H1 (cell line): ENCODE measurements at regions not wholly inside any gene's neighbourhood (a gene's known extent, or its start where the extent isn't known, plus 50 kb on each side); places are given as distances from the start of the nearest gene placed in this dataset.

Source experiments
- CTCF ChIA-PET: fragments of 300-600 bp; sonication (Branson Sonifier 250); formaldehyde crosslinking; loops from one replicate; lab custom pipeline; 2021; ENCODE audit not compliant: partially characterized antibody; lab: Charles Lee
- POLR2A ChIA-PET: fragments of 300-600 bp; sonication (Branson Sonifier 250); formaldehyde crosslinking; loops from one replicate; lab custom pipeline; 2021; ENCODE audit warnings: inconsistent platforms; ENCODE audit not compliant: partially characterized antibody; lab: Charles Lee
- DNase-seq, 2 experiments: peaks; one replicate each; pipeline versions ENCODE4 v3.0.0 to v3.0.0-alpha.2; 2010 to 2022; ENCODE audit warnings: low spot score in 2 of 2, low read depth in 1 of 2, mixed read lengths in 1 of 2
- FAIRE-seq: peaks from 2 replicates; lab custom pipeline; 2011; peaks lifted over from hg19 to GRCh38; lab: Jason Lieb, UNC
- H2AFZ ChIP-seq: 2 replicates; pipeline ENCODE4 v1.8.1; 2012; ENCODE audit warnings: low read length, inconsistent platforms
- H2AK5ac ChIP-seq: 2 replicates; pipeline ENCODE4 v1.6.1; 2013; ENCODE audit warnings: low read depth, low read length
- H2BK120ac ChIP-seq: replicated peaks from 2 replicates; pipeline ENCODE3; 2013; ENCODE audit warnings: low read depth, low read length, inconsistent platforms
- H2BK12ac ChIP-seq: 2 replicates; pipeline ENCODE4 v1.6.1; 2013; ENCODE audit warnings: low read depth, low read length
- H2BK15ac ChIP-seq: 2 replicates; pipeline ENCODE4 v1.6.1; 2013; ENCODE audit warnings: low read length
- H2BK20ac ChIP-seq: 2 replicates; pipeline ENCODE4 v1.6.1; 2013; ENCODE audit warnings: low read length
- H2BK5ac ChIP-seq: 2 replicates; pipeline ENCODE4 v1.6.1; 2013; ENCODE audit warnings: low read depth, low read length
- H3K14ac ChIP-seq: 2 replicates; pipeline ENCODE4 v1.6.1; 2013; ENCODE audit warnings: inconsistent platforms; ENCODE audit not compliant: insufficient read length
- H3K18ac ChIP-seq: 2 replicates; pipeline ENCODE4 v1.6.1; 2013; ENCODE audit warnings: low read length; ENCODE audit errors: extremely low read depth
- H3K23ac ChIP-seq: 2 replicates; pipeline ENCODE4 v1.6.1; 2013; ENCODE audit warnings: inconsistent platforms; ENCODE audit not compliant: insufficient read length
- H3K23me2 ChIP-seq: 2 replicates; pipeline ENCODE4 v1.6.1; 2013; ENCODE audit warnings: low read depth, low read length
- H3K27ac ChIP-seq: 2 replicates; pipeline ENCODE4 v1.6.1; 2011; ENCODE audit warnings: low read depth, low read length, inconsistent platforms
- H3K27me3 ChIP-seq, 4 experiments: replicated peaks in 1 of 4; 1 replicate in 1 of 4; 2 replicates in 3 of 4; pipeline versions ENCODE4 v1.6.1 to v1.8.1; 2011 to 2013; ENCODE audit warnings: low read length in 3 of 4, mild to moderate bottlenecking in 3 of 4, inconsistent platforms in 2 of 4, mixed read lengths in 2 of 4, moderate library complexity in 1 of 4; ENCODE audit not compliant: control insufficient read depth in 3 of 4, insufficient read depth in 3 of 4; ENCODE audit errors: extremely low read depth in 1 of 4
- H3K36me3 ChIP-seq, 4 experiments: 2 replicates each; pipeline versions ENCODE4 v1.6.1 to v1.8.1; 2011 to 2013; ENCODE audit warnings: mild to moderate bottlenecking in 4 of 4, low read length in 3 of 4, moderate library complexity in 2 of 4, control low read depth in 1 of 4, inconsistent platforms in 1 of 4; ENCODE audit not compliant: insufficient read depth in 4 of 4, control insufficient read depth in 2 of 4
- H3K4ac ChIP-seq: replicated peaks from 2 replicates; pipeline ENCODE3; 2013; ENCODE audit warnings: low read length, low read depth, mixed read lengths, inconsistent platforms; ENCODE audit not compliant: insufficient read length
- H3K4me1 ChIP-seq, 4 experiments: replicated peaks in 1 of 4; 1 replicate in 1 of 4; 2 replicates in 3 of 4; pipeline versions ENCODE4 v1.6.1 to v1.8.1; 2011 to 2013; ENCODE audit warnings: low read length in 3 of 4, inconsistent platforms in 2 of 4, mixed read lengths in 1 of 4; ENCODE audit not compliant: insufficient read depth in 4 of 4, control insufficient read depth in 3 of 4
- H3K4me2 ChIP-seq, 2 experiments: 2 replicates each; pipeline versions ENCODE4 v1.6.1 to v1.8.1; 2011 to 2013; ENCODE audit warnings: low read depth in 2 of 2, low read length in 2 of 2, control low read depth in 1 of 2, inconsistent platforms in 1 of 2, mild to moderate bottlenecking in 1 of 2; ENCODE audit not compliant: insufficient read depth in 1 of 2
- H3K4me3 ChIP-seq, 4 experiments: fragments of 200-600, 300-600 bp in 1 of 4; sonication (generic), shearing (Covaris generic), sonication (Bioruptor Twin) in 1 of 4; 2 replicates each; pipeline versions ENCODE4 v1.5.1 to v1.8.1; 2011 to 2016; ENCODE audit warnings: low read length in 4 of 4, low read depth in 3 of 4, control low read depth in 2 of 4, inconsistent platforms in 2 of 4, mild to moderate bottlenecking in 2 of 4, mixed read lengths in 1 of 4, moderate library complexity in 1 of 4; ENCODE audit not compliant: insufficient read depth in 2 of 4; ENCODE audit errors: extremely low read depth in 1 of 4
- H3K56ac ChIP-seq: replicated peaks from 2 replicates; pipeline ENCODE3; 2013; ENCODE audit warnings: low read depth, mild to moderate bottlenecking, mixed read lengths, low read length, inconsistent platforms; ENCODE audit not compliant: insufficient read length
- H3K79me1 ChIP-seq: 2 replicates; pipeline ENCODE4 v1.6.1; 2013; ENCODE audit warnings: low read depth, low read length, control low read depth
- H3K79me2 ChIP-seq, 2 experiments: 2 replicates each; pipeline versions ENCODE4 v1.6.1 to v1.8.1; 2012 to 2013; ENCODE audit warnings: low read length in 2 of 2, mild to moderate bottlenecking in 2 of 2, inconsistent platforms in 1 of 2; ENCODE audit not compliant: insufficient read depth in 2 of 2, control insufficient read depth in 1 of 2
- H3K9ac ChIP-seq, 4 experiments: replicated peaks in 1 of 4; 1 replicate in 1 of 4; 2 replicates in 3 of 4; pipeline versions ENCODE4 v1.6.1 to v1.8.1; 2011 to 2013; ENCODE audit warnings: low read depth in 3 of 4, low read length in 3 of 4, control low read depth in 2 of 4, mild to moderate bottlenecking in 2 of 4, moderate library complexity in 2 of 4, inconsistent platforms in 1 of 4; ENCODE audit errors: extremely low read depth in 1 of 4
- H3K9me3 ChIP-seq, 2 experiments: 2 replicates each; pipeline versions ENCODE4 v1.6.1 to v1.8.1; 2012 to 2013; ENCODE audit warnings: mild to moderate bottlenecking in 2 of 2, moderate library complexity in 2 of 2, control low read depth in 1 of 2, inconsistent platforms in 1 of 2, low read depth in 1 of 2, low read length in 1 of 2, mixed read lengths in 1 of 2; ENCODE audit not compliant: insufficient read depth in 2 of 2
- H4K20me1 ChIP-seq, 2 experiments: replicated peaks in 1 of 2; 2 replicates each; pipeline versions ENCODE3 to v1.8.1; 2011 to 2013; ENCODE audit warnings: inconsistent platforms in 2 of 2, low read length in 2 of 2, mild to moderate bottlenecking in 1 of 2; ENCODE audit not compliant: insufficient read depth in 2 of 2, control insufficient read depth in 1 of 2
- H4K5ac ChIP-seq: 2 replicates; pipeline ENCODE4 v1.6.1; 2013; ENCODE audit warnings: low read length, low read depth, mixed read lengths, inconsistent platforms; ENCODE audit not compliant: insufficient read length
- H4K8ac ChIP-seq: 2 replicates; pipeline ENCODE4 v1.8.0; 2013; ENCODE audit warnings: mild to moderate bottlenecking, moderate library complexity, low read length, inconsistent platforms; ENCODE audit not compliant: insufficient read depth; ENCODE audit errors: extremely low read depth
- H4K91ac ChIP-seq: replicated peaks from 2 replicates; pipeline ENCODE3; 2013; ENCODE audit warnings: low read length, mixed read lengths, inconsistent platforms; ENCODE audit not compliant: insufficient read length
- CBX8 ChIP-seq: fragments of 300-800, 300-1000 bp; sonication (generic); IDR thresholded peaks from 2 replicates; pipeline ENCODE4 v1.7.1; 2016; ENCODE audit warnings: low read depth, low read length, borderline replicate concordance
- CHD2 ChIP-seq: IDR thresholded peaks from 2 replicates; pipeline ENCODE4 v1.6.1; 2012; ENCODE audit warnings: low read length, improper control_type of control experiment
- GABPA ChIP-seq: IDR thresholded peaks from 2 replicates; pipeline ENCODE4 v1.6.1; 2011; ENCODE audit warnings: mild to moderate bottlenecking, low read length, moderate library complexity, borderline replicate concordance; ENCODE audit not compliant: insufficient read depth
- HDAC6 ChIP-seq: IDR thresholded peaks from one replicate; pipeline ENCODE4 v1.7.1; 2012; ENCODE audit warnings: low read depth, mild to moderate bottlenecking, inconsistent platforms, low read length, moderate library complexity
- KDM5A ChIP-seq: fragments of 200-600 bp; IDR thresholded peaks from 2 replicates; pipeline ENCODE4 v1.7.1; 2012; ENCODE audit warnings: mild to moderate bottlenecking, low read length, inconsistent platforms, mixed read lengths
- MAFK ChIP-seq: IDR thresholded peaks from 2 replicates; pipeline ENCODE4 v1.6.1; 2012; ENCODE audit warnings: low read depth, mild to moderate bottlenecking, improper control_type of control experiment, low read length
- PHF8 ChIP-seq: fragments of 200-600 bp; sonication (generic); conservative IDR thresholded peaks from 2 replicates; pipeline ENCODE4 v1.7.1; 2012; ENCODE audit warnings: low read depth, mild to moderate bottlenecking, inconsistent platforms, low read length, moderate library complexity
- POLR2AphosphoS5 ChIP-seq: IDR thresholded peaks from 2 replicates; pipeline ENCODE4 v1.6.1; 2011; ENCODE audit warnings: low read depth, low read length
- POU5F1 ChIP-seq: IDR thresholded peaks from 2 replicates; pipeline ENCODE4 v1.6.1; 2011; ENCODE audit warnings: low read depth, mild to moderate bottlenecking, low read length, moderate library complexity
- RNF2 ChIP-seq: fragments of 200-900, 300-1000 bp; sonication (generic); IDR thresholded peaks from 2 replicates; pipeline ENCODE4 v1.7.1; 2016; ENCODE audit warnings: borderline replicate concordance, low read depth, mild to moderate bottlenecking, antibody characterized with exemption, low read length; ENCODE audit not compliant: poor library complexity, severe bottlenecking; ENCODE audit errors: missing control alignments
- RXRA ChIP-seq: IDR thresholded peaks from 2 replicates; pipeline ENCODE4 v1.6.1; 2011; ENCODE audit warnings: low read depth, mild to moderate bottlenecking, low read length, moderate library complexity; ENCODE audit not compliant: insufficient read depth
- SIX5 ChIP-seq: IDR thresholded peaks from 2 replicates; pipeline ENCODE4 v1.6.1; 2011; ENCODE audit warnings: mild to moderate bottlenecking, low read depth, low read length
- TBP ChIP-seq: IDR thresholded peaks from 2 replicates; pipeline ENCODE4 v1.6.1; 2011; ENCODE audit warnings: low read depth, low read length, improper control_type of control experiment
- TCF12 ChIP-seq: IDR thresholded peaks from 2 replicates; pipeline ENCODE4 v1.6.1; 2011; ENCODE audit warnings: low read depth, mild to moderate bottlenecking, low read length
- WGBS, 2 experiments: shearing (Covaris generic) in 1 of 2; methylation state at CpG; one replicate each; pipeline versions ENCODE4 v1.1.6 to v1.1.7; 2013 to 2015; ENCODE audit warnings: low lambda C conversion rate in 2 of 2, mixed read lengths in 2 of 2, inconsistent platforms in 1 of 2, low coverage in 1 of 2, missing lambda C conversion rate in 1 of 2; ENCODE audit not compliant: insufficient replicate concordance in 2 of 2, insufficient coverage in 1 of 2, insufficient read length in 1 of 2; ENCODE audit errors: extremely low coverage in 1 of 2, missing lambda C conversion rate in 1 of 2; 5-methylcytosine and 5-hydroxymethylcytosine counted together

- no peak overlapping the region for H2BK120ac ChIP-seq
- H2AFZ ChIP-seq: no peak overlapping the region
- POLR2A ChIA-PET: no interaction called here
- no peak overlapping the region for H3K9ac ChIP-seq
- H3K14ac ChIP-seq: no peak overlapping the region
- no peaks in the 10 kb centered on the region for H3K23me2 ChIP-seq
- no peak for TF ChIP-seq POU5F1
- no peak for TF ChIP-seq RXRA
- no peak for TF ChIP-seq POLR2AphosphoS5
- no peak for TF ChIP-seq SIX5
- no peak for TF ChIP-seq PHF8
- TF ChIP-seq CBX8: no peak
- no peak for TF ChIP-seq TCF12
- no peak for TF ChIP-seq RNF2
- TF ChIP-seq GABPA: no peak
- TF ChIP-seq MAFK: no peak
- TF ChIP-seq KDM5A: no peak
- TF ChIP-seq TBP: no peak
- no peak for TF ChIP-seq CHD2
- TF ChIP-seq HDAC6: no peak
- no peaks in the 10 kb centered on the region for H3K27me3 ChIP-seq
- H4K91ac ChIP-seq: no peak overlapping the region
- no peaks in the 10 kb centered on the region for H3K79me1 ChIP-seq
- no peaks in the 10 kb centered on the region for H4K20me1 ChIP-seq
- no peak for DNase-seq
- H3K18ac ChIP-seq: no peak overlapping the region
- WGBS, 2 experiments: 92% methylated on average over 3 of the region's 3 CpGs; no CpG with 5 or more reads in 1 of the 2 experiments
- no peak overlapping the region for H3K4me3 ChIP-seq
- H2BK15ac ChIP-seq: no peak overlapping the region
- H3K23ac ChIP-seq: no peak overlapping the region
- H2BK12ac ChIP-seq: no peak overlapping the region
- H3K4ac ChIP-seq: no peak overlapping the region
- H3K4me2 ChIP-seq: no peak overlapping the region
- no peaks in the 10 kb centered on the region for H3K9me3 ChIP-seq
- no peak overlapping the region for H3K56ac ChIP-seq
- no peak overlapping the region for H2BK5ac ChIP-seq
- no peaks in the 10 kb centered on the region for H3K36me3 ChIP-seq
- no peak for FAIRE-seq
- CTCF ChIA-PET: no interaction called here
- no peak overlapping the region for H2AK5ac ChIP-seq
- no peaks in the 10 kb centered on the region for H3K4me1 ChIP-seq
- H3K27ac ChIP-seq: no peak overlapping the region
- H4K8ac ChIP-seq: no peak overlapping the region
- H3K79me2 ChIP-seq: no peaks in the 10 kb centered on the region
- no peak overlapping the region for H2BK20ac ChIP-seq
- H4K5ac ChIP-seq: no peak overlapping the region
These were observed 854.3 kb downstream of the C4orf33 start for GRCh38 chr4:129950217-129950616.
